Tibial nerve (tissue), 4 donors: ENCODE measurements at regions not wholly inside any gene's neighbourhood (a gene's known extent, or its start where the extent isn't known, plus 50 kb on each side); places are given as distances from the start of the nearest gene placed in this dataset.

ENCODE experiments used
- EP300 ChIP-seq, 2 donors: sonication (generic); formaldehyde crosslinking; IDR thresholded peaks; one replicate each; pipeline ENCODE4 v1.6.1; 2017; ENCODE audit warnings: antibody characterized with exemption in 2 of 2, mild to moderate bottlenecking in 1 of 2
- POLR2A ChIP-seq, 2 donors: fragments of 450-650 bp; IDR thresholded peaks; one replicate each; pipeline ENCODE4 v1.6.1; 2017; ENCODE audit warnings: antibody characterized with exemption in 2 of 2, mild to moderate bottlenecking in 2 of 2, moderate library complexity in 2 of 2
- TF ChIP-seq, protein P1 (sequence below), 5 experiments: fragments of 200-600 bp in 3 of 5; fragments of 450-650 bp in 2 of 5; sonication (generic) in 3 of 5; IDR thresholded peaks; one replicate each; pipeline ENCODE4 v1.5.1; 2016 to 2019; ENCODE audit warnings: antibody characterized with exemption in 5 of 5, mild to moderate bottlenecking in 3 of 5, moderate library complexity in 2 of 5

DNA sequence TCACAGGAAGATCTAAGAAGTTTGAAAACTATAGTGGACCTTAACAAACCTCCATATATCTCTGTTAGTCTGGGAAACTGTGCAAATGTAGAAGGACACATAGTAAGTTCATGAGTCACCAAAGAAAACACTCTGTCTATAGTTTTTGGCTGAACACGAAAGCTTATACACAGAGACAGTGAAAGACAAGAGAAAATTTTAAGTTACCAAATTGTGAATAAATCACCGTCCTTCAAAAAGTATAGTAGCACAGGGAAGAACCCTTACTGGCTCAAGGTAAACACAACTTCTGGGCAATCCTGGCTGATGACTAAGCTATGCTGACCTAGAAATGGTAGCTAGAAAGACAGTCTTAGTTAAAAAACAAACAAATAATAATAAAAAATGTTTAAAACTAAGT, 1057.9 kb downstream of the AMY1C start:
- TF ChIP-seq, protein P1, sequence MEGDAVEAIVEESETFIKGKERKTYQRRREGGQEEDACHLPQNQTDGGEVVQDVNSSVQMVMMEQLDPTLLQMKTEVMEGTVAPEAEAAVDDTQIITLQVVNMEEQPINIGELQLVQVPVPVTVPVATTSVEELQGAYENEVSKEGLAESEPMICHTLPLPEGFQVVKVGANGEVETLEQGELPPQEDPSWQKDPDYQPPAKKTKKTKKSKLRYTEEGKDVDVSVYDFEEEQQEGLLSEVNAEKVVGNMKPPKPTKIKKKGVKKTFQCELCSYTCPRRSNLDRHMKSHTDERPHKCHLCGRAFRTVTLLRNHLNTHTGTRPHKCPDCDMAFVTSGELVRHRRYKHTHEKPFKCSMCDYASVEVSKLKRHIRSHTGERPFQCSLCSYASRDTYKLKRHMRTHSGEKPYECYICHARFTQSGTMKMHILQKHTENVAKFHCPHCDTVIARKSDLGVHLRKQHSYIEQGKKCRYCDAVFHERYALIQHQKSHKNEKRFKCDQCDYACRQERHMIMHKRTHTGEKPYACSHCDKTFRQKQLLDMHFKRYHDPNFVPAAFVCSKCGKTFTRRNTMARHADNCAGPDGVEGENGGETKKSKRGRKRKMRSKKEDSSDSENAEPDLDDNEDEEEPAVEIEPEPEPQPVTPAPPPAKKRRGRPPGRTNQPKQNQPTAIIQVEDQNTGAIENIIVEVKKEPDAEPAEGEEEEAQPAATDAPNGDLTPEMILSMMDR (IDR thresholded peaks at IDR 0.05), result no peak
- TF ChIP-seq POLR2A (IDR thresholded peaks at IDR 0.05) (no peak), EP300 (IDR thresholded peaks at IDR 0.05) (no peak)
